GM23338 (cell line): ENCODE measurements at regions not wholly inside any gene's neighbourhood (a gene's known extent, or its start where the extent isn't known, plus 50 kb on each side); places are given as distances from the start of the nearest gene placed in this dataset.

Experiments used
- ATAC-seq: fragments of 200-7000 bp; cut with Tn5 transposase; 3 replicates; pipeline ENCODE4 v1.9.1; 2020
- DNase-seq: peaks from one replicate; pipeline ENCODE4 v3.0.0-alpha.2; 2015; ENCODE audit warnings: low spot score
- H2AFZ ChIP-seq: fragments of 200-600 bp; sonication (generic); 2 replicates; pipeline ENCODE4 v1.8.0; 2016; ENCODE audit warnings: antibody characterized with exemption, mild to moderate bottlenecking, moderate library complexity
- H3F3A ChIP-seq: fragments of 200-600 bp; sonication (generic); replicated peaks from 2 replicates; pipeline ENCODE4 v1.8.0; 2017; ENCODE audit warnings: antibody characterized with exemption, mixed run types, low read depth
- H3K27ac ChIP-seq: fragments of 200-600 bp; sonication (generic); 2 replicates; pipeline ENCODE4 v1.6.1; 2016; ENCODE audit warnings: low read depth
- H3K27me3 ChIP-seq: fragments of 200-600 bp; sonication (generic); 2 replicates; pipeline ENCODE4 v1.8.0; 2016; ENCODE audit warnings: mild to moderate bottlenecking, mixed run types, moderate library complexity; ENCODE audit not compliant: insufficient read depth
- H3K36me3 ChIP-seq: fragments of 200-600 bp; sonication (generic); 2 replicates; pipeline ENCODE4 v1.8.0; 2016; ENCODE audit warnings: mild to moderate bottlenecking; ENCODE audit not compliant: insufficient read depth
- H3K4me1 ChIP-seq: fragments of 200-600 bp; sonication (generic); 2 replicates; pipeline ENCODE4 v1.8.0; 2016; ENCODE audit warnings: mild to moderate bottlenecking, moderate library complexity; ENCODE audit not compliant: insufficient read depth
- H3K4me2 ChIP-seq: fragments of 200-600 bp; sonication (generic); 2 replicates; pipeline ENCODE4 v1.7.1; 2017; ENCODE audit warnings: mixed run types
- H3K4me3 ChIP-seq: fragments of 200-600 bp; sonication (generic); 2 replicates; pipeline ENCODE4 v1.6.1; 2016; ENCODE audit warnings: mixed run types
- H3K79me2 ChIP-seq: fragments of 200-600 bp; sonication (generic); replicated peaks from 2 replicates; pipeline ENCODE4 v1.8.0; 2017; ENCODE audit warnings: mild to moderate bottlenecking; ENCODE audit not compliant: insufficient read depth
- H3K9me2 ChIP-seq: fragments of 200-600 bp; sonication (generic); 2 replicates; pipeline ENCODE4 v1.8.0; 2017; ENCODE audit not compliant: insufficient read depth
- H4K20me1 ChIP-seq: fragments of 200-600 bp; sonication (generic); replicated peaks from 2 replicates; pipeline ENCODE4 v1.8.0; 2017; ENCODE audit warnings: mild to moderate bottlenecking; ENCODE audit not compliant: insufficient read depth
- H3K27ac Mint-ChIP-seq: 2 replicates; pipeline ENCODE4 v1.8.0; 2020; ENCODE audit warnings: inconsistent platforms, mild to moderate bottlenecking, moderate library complexity, mixed read lengths
- H3K27me3 Mint-ChIP-seq: 3 replicates; pipeline ENCODE4 v1.8.0; 2022; ENCODE audit warnings: low read depth, mild to moderate bottlenecking, moderate library complexity, mixed read lengths, inconsistent platforms; ENCODE audit not compliant: insufficient read depth, poor library complexity
- H3K36me3 Mint-ChIP-seq: 3 replicates; pipeline ENCODE4 v1.8.0; 2021; ENCODE audit warnings: low read depth, mild to moderate bottlenecking, inconsistent platforms, moderate library complexity, mixed read lengths
- H3K4me1 Mint-ChIP-seq: 3 replicates; pipeline ENCODE4 v1.8.0; 2020; ENCODE audit warnings: mild to moderate bottlenecking, inconsistent platforms, mixed read lengths
- H3K4me3 Mint-ChIP-seq: 3 replicates; pipeline ENCODE4 v1.8.0; 2021; ENCODE audit warnings: moderate library complexity, mild to moderate bottlenecking, inconsistent platforms, mixed read lengths
- H3K9me3 Mint-ChIP-seq: 3 replicates; pipeline ENCODE4 v1.8.0; 2020; ENCODE audit warnings: moderate library complexity, mild to moderate bottlenecking, inconsistent platforms, mixed read lengths
- CREB1 ChIP-seq: fragments of 250-450 bp; sonication (Bioruptor Pico); IDR thresholded peaks from 2 replicates; pipeline ENCODE4 v1.5.0; 2020; ENCODE audit warnings: low read depth, mild to moderate bottlenecking, moderate library complexity
- CTCF ChIP-seq, 2 experiments: fragments of 200-600 bp in 1 of 2; sonication (generic) in 1 of 2; conservative IDR thresholded peaks; 2 replicates each; pipeline versions ENCODE4 v1.5.1 to v1.6.1; 2016 to 2017; ENCODE audit warnings: antibody characterized with exemption in 2 of 2, low read depth in 2 of 2, mild to moderate bottlenecking in 2 of 2, moderate library complexity in 1 of 2
- ETS1 ChIP-seq: IDR thresholded peaks from 2 replicates; pipeline ENCODE4 v1.6.1; 2016; ENCODE audit warnings: antibody characterized with exemption
- EZH2 ChIP-seq: fragments of 200-600 bp; sonication (generic); IDR thresholded peaks from one replicate; pipeline ENCODE4 v1.8.0; 2017; ENCODE audit warnings: antibody characterized with exemption, mild to moderate bottlenecking, low read depth; ENCODE audit not compliant: unreplicated experiment
- EZH2phosphoT487 ChIP-seq: fragments of 200-600 bp; sonication (generic); IDR thresholded peaks from one replicate; pipeline ENCODE4 v1.8.1; 2018; ENCODE audit warnings: antibody characterized with exemption; ENCODE audit not compliant: unreplicated experiment
- JUNB ChIP-seq: IDR thresholded peaks from one replicate; pipeline ENCODE4 v1.6.1; 2016; ENCODE audit warnings: antibody characterized with exemption; ENCODE audit not compliant: unreplicated experiment
- NANOG ChIP-seq: IDR thresholded peaks from 2 replicates; pipeline ENCODE4 v1.6.1; 2016; ENCODE audit warnings: antibody characterized with exemption, borderline replicate concordance
- POLR2AphosphoS5 ChIP-seq: IDR thresholded peaks from 2 replicates; pipeline ENCODE4 v1.6.1; 2016; ENCODE audit warnings: antibody characterized with exemption, low read depth
- REST ChIP-seq: IDR thresholded peaks from one replicate; pipeline ENCODE4 v1.6.1; 2018; ENCODE audit warnings: antibody characterized with exemption; ENCODE audit not compliant: unreplicated experiment
- STAT1 ChIP-seq: IDR thresholded peaks from one replicate; pipeline ENCODE4 v1.6.1; 2016; ENCODE audit warnings: antibody characterized with exemption; ENCODE audit not compliant: unreplicated experiment
- ZNF114 ChIP-seq: fragments of 250-450 bp; sonication (Bioruptor Pico); IDR thresholded peaks from 2 replicates; pipeline ENCODE4 v1.5.0; 2020; ENCODE audit warnings: mild to moderate bottlenecking, moderate library complexity
- ZNF331 ChIP-seq: fragments of 250-450 bp; sonication (Bioruptor Pico); IDR thresholded peaks from 2 replicates; pipeline ENCODE4 v1.5.0; 2020; ENCODE audit warnings: low read depth, mild to moderate bottlenecking, moderate library complexity
- ZNF462 ChIP-seq: fragments of 250-450 bp; sonication (Bioruptor Pico); IDR thresholded peaks from 2 replicates; pipeline ENCODE4 v1.5.0; 2020; ENCODE audit warnings: mild to moderate bottlenecking, moderate library complexity

- Histone ChIP-seq H3K36me3 (no peaks in the 10 kb centered on the region), H3K4me2 (no peak overlapping the region), H3K79me2 (no peaks in the 10 kb centered on the region), H4K20me1 (no peaks in the 10 kb centered on the region), H3K27ac (no peak overlapping the region), H3K27me3 (no peaks in the 10 kb centered on the region), H3K4me3 (no peak overlapping the region), H3K9me2 (no peaks in the 10 kb centered on the region), H3K4me1 (peaks cover 12% of the 10 kb centered on the region; the same call in 1 of the 2 replicates), H2AFZ (no peak overlapping the region), H3F3A (no peaks in the 10 kb centered on the region)
- no peaks in the 10 kb centered on the region for H3K36me3 Mint-ChIP-seq
- no peak overlapping the region for H3K27ac Mint-ChIP-seq
- H3K4me3 Mint-ChIP-seq, result no peak overlapping the region
- TF ChIP-seq ZNF114 (CRISPR knock-in tag) (no peak), JUNB (no peak), EZH2phosphoT487 (no peak), EZH2 (no peak), NANOG (no peak), ZNF462 (CRISPR knock-in tag) (no peak), ETS1 (no peak), ZNF331 (CRISPR knock-in tag) (no peak), STAT1 (no peak), REST (no peak), CREB1 (CRISPR knock-in tag) (no peak), CTCF (conservative IDR thresholded peaks at IDR 0.05; ENCODE audit: low read depth in 2 of 2) (no peak), POLR2AphosphoS5 (no peak)
- peaks cover 21% of the 10 kb centered on the region for H3K4me1 Mint-ChIP-seq
- ATAC-seq (no peak), DNase-seq (no peak)
- no peaks in the 10 kb centered on the region for H3K27me3 Mint-ChIP-seq
- no peaks in the 10 kb centered on the region for H3K9me3 Mint-ChIP-seq
Observed at GRCh38 chrX:10681167-10681566, 60.8 kb upstream of the MID1 start.
